ENCODE measurements at regions not wholly inside any gene's neighbourhood (a gene's known extent, or its start where the extent isn't known, plus 50 kb on each side); places are given as distances from the start of the nearest gene placed in this dataset.

DNA sequence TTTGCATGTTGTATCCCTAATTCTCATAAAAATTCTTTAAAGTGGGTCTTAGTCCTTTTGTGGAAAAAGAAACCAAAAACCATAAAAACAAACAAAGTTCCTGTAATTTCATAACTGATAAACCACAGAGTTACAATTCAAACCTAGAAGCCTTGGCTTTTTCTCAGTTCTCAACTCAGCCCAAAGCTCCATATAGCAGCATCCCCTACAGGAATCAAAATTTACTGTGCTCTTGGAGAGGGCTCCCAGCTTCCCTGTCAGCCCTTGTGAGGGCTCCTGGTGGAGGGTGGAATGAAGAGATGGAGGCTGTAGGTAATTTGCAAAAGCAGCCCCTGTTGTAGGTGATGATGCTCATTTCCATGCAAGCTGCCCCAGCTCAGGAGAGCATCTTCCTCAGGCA, 506.1 kb upstream of the KIRREL3 start:
- TF ChIP-seq, protein P1, sequence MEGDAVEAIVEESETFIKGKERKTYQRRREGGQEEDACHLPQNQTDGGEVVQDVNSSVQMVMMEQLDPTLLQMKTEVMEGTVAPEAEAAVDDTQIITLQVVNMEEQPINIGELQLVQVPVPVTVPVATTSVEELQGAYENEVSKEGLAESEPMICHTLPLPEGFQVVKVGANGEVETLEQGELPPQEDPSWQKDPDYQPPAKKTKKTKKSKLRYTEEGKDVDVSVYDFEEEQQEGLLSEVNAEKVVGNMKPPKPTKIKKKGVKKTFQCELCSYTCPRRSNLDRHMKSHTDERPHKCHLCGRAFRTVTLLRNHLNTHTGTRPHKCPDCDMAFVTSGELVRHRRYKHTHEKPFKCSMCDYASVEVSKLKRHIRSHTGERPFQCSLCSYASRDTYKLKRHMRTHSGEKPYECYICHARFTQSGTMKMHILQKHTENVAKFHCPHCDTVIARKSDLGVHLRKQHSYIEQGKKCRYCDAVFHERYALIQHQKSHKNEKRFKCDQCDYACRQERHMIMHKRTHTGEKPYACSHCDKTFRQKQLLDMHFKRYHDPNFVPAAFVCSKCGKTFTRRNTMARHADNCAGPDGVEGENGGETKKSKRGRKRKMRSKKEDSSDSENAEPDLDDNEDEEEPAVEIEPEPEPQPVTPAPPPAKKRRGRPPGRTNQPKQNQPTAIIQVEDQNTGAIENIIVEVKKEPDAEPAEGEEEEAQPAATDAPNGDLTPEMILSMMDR (IDR thresholded peaks at IDR 0.05; ENCODE audit: low read depth, low read length, poor library complexity, severe bottlenecking), result no peak
- TF ChIP-seq EZH2phosphoT487 (IDR thresholded peaks at IDR 0.05; ENCODE audit: borderline replicate concordance, low read length), result no peak

Data from DOHH2 (cell line).